ENCODE measurements at regions not wholly inside any gene's neighbourhood (a gene's known extent, or its start where the extent isn't known, plus 50 kb on each side); places are given as distances from the start of the nearest gene placed in this dataset.

GRCh38 chr2:65504201-65504600, 71.8 kb upstream of the SPRED2 start:
- intact Hi-C loops (cut with DNase I; ENCODE audit: low total_unique reads), result no loop called here
- no peak for TF ChIP-seq CTCF (IDR thresholded peaks at IDR 0.05)
- TF ChIP-seq POLR2A (IDR thresholded peaks at IDR 0.05), result no peak
- WGBS, 2 donors, result 89% methylated on average over 6 of the region's 6 CpGs
- DNase-seq (ENCODE audit: low spot score in 2 of 2), result peak in 1 of 2 donors; percentile 54
- H3K4me3 ChIP-seq (ENCODE audit: low read depth, poor library complexity, severe bottlenecking), result no peak overlapping the region

GRCh38 chr2:65503746-65504145, 71.3 kb upstream of the SPRED2 start:
- DNase-seq (ENCODE audit: low spot score in 2 of 2), result peak in 1 of 2 donors; percentile 14
- H3K4me3 ChIP-seq (ENCODE audit: low read depth, poor library complexity, severe bottlenecking), result no peak overlapping the region
- TF ChIP-seq CTCF (IDR thresholded peaks at IDR 0.05), result no peak
- TF ChIP-seq POLR2A (IDR thresholded peaks at IDR 0.05), result no peak
- intact Hi-C loops (cut with DNase I; ENCODE audit: low total_unique reads), result no loop called here
- 59 to 65% methylated on average over 5 of the region's 5 CpGs for WGBS, 2 donors

- 95 to 97% methylated on average over 6 of the region's 6 CpGs for WGBS, 2 donors
Measured at GRCh38 chr2:65501836-65502235, 69.4 kb upstream of the SPRED2 start.

GRCh38 chr2:65501074-65501473, 68.7 kb upstream of the SPRED2 start:
- peak in 1 of 2 donors; percentile 23 for DNase-seq (ENCODE audit: low spot score in 2 of 2)
- intact Hi-C loops (cut with DNase I; ENCODE audit: low total_unique reads), result no loop called here
- TF ChIP-seq POLR2A (IDR thresholded peaks at IDR 0.05), result no peak
- TF ChIP-seq CTCF (IDR thresholded peaks at IDR 0.05), result no peak
- WGBS, 2 donors, result 94 to 95% methylated on average over 10 of the region's 10 CpGs
- H3K4me3 ChIP-seq (ENCODE audit: low read depth, poor library complexity, severe bottlenecking), result no peak overlapping the region

More at GRCh38 chr2:65501836-65502235, 69.4 kb upstream of the SPRED2 start:
- peak in 1 of 2 donors; percentile 66 for DNase-seq (ENCODE audit: low spot score in 2 of 2)
- no peak for TF ChIP-seq CTCF (IDR thresholded peaks at IDR 0.05)
- TF ChIP-seq POLR2A (IDR thresholded peaks at IDR 0.05), result no peak
- intact Hi-C loops (cut with DNase I; ENCODE audit: low total_unique reads), result no loop called here
- no peak overlapping the region for H3K4me3 ChIP-seq (ENCODE audit: low read depth, poor library complexity, severe bottlenecking)

GRCh38 chr2:65500310-65501040, 68.1 kb upstream of the SPRED2 start:
- 89 to 94% methylated on average over 9 of the region's 9 CpGs for WGBS, 2 donors
- TF ChIP-seq CTCF (IDR thresholded peaks at IDR 0.05), result no peak
- no peak for TF ChIP-seq POLR2A (IDR thresholded peaks at IDR 0.05)
- intact Hi-C loops (cut with DNase I; ENCODE audit: low total_unique reads), result no loop called here
- no peak overlapping the region for H3K4me3 ChIP-seq (ENCODE audit: low read depth, poor library complexity, severe bottlenecking)
- peak in 1 of 2 donors; percentile 73 for DNase-seq (ENCODE audit: low spot score in 2 of 2)

GRCh38 chr2:65499216-65499615, 66.8 kb upstream of the SPRED2 start:
- no peak overlapping the region for H3K4me3 ChIP-seq (ENCODE audit: low read depth, poor library complexity, severe bottlenecking)
- intact Hi-C loops (cut with DNase I; ENCODE audit: low total_unique reads), result no loop called here
- TF ChIP-seq CTCF (IDR thresholded peaks at IDR 0.05) (no peak), POLR2A (IDR thresholded peaks at IDR 0.05) (no peak)
- DNase-seq (ENCODE audit: low spot score in 2 of 2), result peak in 1 of 2 donors; percentile 28
- WGBS, 2 donors, result 57 to 62% methylated on average over 6 of the region's 6 CpGs
